ENCODE measurements at regions not wholly inside any gene's neighbourhood (a gene's known extent, or its start where the extent isn't known, plus 50 kb on each side); places are given as distances from the start of the nearest gene placed in this dataset.
"Not testable (repeated sequence)": the region's sequence is repeated elsewhere in the genome, so short reads cannot be mapped to it uniquely, and the experiment has no call there.

DNA sequence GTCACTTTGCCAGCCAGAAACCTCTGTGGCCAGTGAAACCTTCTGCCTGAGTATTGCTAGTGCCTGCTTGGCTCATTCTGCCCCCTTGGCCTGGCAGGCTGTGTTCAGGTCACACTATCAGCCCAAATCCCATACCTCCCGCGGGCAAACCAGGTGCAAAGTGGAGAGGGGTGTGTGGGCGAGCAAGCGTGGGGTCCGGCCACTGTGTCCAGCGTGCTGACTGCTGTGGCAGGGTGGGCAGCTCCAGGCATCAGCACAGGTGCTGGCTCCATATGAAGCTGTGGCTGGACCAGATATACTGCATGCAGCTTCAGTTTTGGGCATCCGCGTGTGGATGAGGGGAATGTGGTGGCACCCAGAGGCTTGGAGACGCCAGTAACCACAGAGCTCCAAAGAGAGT is 576.5 kb upstream of the EDIL3 start:
- no peak for DNase-seq

DNA sequence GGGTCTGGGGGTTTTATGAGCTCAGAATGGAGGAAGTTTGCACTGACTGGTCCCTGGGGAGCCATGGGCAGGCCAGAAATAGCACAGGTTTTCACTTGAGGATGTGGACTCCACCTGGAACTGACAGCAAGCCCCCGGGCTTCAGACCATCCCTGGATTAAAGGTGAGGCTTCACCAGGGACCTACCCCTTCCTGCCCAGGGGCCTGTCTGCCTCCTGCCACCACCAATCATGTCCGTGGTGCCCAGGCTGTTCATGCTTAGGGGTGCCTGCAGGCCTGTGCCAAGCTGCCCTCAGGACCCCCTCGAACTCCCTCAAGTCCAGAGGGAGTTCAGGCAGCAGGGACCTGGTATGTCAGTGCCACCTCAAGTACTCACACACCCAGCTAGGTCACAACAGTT is 577.2 kb upstream of the EDIL3 start:
- DNase-seq, result no peak

DNA sequence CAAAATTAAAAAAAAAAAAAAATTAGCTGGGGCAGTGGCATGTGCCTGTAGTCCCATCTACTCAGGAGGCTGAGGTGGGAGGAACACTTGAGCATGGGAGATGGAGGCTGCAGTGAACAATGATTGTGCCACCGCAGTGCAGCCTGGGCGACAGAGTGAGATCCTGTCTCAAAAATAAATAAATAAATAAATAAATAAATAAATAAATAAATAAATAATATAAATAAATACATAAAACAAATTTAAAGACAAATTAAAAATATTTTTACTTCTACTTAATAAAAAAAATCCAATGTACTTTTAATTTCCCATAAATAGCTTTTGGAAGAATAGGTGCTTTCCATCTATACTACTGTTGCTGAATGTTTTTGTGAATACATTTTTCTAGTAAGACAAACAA is 598.4 kb upstream of the EDIL3 start:
- no peak for DNase-seq

DNA sequence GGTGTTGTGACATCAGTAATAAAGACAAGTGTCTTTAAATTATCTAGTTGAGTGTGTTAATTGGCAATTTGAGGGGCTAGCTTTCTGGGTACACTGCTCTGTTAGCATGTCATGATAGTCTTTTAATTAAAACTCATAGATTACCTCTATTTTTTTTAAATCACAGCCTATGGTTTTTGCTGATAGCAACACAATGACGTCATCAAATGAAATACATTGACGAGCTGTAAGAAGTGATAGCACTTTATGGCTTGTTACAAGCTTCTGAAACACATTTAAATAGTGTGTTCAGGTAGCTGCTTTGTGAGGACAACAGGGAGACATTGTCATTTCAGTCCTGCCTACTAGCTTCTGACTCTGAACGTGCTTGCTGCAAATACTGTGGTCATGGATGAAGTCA is 600.5 kb upstream of the EDIL3 start:
- no peak for DNase-seq

DNA sequence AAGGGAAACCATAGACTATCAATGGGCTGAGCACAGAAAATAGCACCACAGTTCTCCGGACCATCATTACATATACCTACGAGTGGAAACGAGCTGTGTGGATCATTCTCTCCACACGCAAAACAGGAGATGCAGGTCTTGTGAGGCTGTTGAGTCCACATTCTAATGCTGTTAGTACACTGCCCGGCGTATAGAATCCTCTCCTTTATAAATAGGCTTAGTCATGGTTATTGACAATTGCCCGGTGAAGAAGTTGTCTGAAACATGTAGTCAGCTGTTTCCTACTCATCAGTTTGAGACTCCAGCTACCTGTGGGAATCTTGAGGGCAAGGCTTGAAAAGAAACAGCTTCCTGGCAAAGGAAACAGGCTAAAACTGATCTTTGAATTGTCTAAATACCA is 602.0 kb upstream of the EDIL3 start:
- no peak for DNase-seq

DNA sequence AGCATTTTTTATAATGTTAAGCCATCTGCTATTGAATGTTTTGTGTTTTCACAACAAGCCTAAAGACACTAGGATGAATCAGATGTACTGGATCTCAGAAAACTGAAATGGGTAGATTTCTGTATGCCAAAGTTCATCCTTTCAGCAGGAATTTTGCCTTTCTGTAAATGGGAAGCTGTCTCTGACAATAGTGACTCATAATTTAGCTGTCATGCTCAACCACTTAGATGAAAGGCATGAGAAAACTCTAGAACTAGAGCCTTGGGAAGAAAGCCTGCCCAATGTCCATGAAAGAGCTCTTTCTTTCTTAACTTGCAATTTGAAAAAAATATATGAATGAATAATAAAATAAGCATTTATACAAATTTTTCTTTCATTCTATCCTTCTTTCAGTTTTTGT is 616.0 kb upstream of the EDIL3 start:
- DNase-seq, result peak; percentile 5

DNA sequence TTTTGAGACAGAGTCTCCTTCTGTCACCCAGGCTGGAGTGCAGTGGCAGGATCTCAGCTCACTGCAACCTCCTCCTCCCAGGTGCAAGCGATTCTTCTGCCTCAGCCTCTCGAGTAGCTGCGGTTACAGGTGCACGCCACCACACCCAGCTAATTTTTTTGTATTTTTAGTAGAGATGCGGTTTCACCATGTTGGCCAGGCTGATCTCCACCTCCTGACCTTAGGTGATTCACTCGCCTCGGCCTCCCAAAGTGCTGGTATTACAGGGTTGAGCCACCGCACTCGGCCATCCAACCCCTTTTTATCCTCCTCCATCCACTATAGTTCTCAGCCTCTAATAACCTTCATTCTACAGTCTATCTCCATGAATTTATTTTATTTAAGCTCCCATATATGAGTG is 617.3 kb upstream of the EDIL3 start:
- DNase-seq, result not testable (repeated sequence)

DNA sequence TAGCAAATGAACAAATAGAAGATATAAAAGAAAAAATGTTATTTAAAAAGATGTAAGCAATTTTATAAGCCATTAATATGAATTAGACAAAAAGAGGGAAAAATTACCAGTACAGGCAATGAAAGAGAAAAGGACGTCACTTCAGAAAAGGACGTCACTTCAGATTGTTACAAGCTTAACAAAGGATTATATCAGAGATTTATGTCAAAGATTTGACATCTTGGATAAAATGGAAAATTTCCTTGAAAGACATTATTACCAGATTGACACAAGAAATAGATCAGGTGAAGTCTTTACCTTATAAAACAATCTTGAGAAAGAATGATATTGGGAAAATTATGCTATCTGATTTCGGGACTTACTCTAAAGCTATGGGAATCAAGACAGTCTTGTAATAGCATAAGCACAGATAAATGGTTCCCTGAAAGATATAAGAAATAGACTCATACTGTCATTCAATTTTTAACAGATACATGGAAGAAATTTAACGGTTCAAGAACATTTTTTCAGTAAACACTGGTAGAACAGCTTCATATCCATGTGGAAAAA is 625.4 kb upstream of the EDIL3 start:
- DNase-seq, result no peak

DNA sequence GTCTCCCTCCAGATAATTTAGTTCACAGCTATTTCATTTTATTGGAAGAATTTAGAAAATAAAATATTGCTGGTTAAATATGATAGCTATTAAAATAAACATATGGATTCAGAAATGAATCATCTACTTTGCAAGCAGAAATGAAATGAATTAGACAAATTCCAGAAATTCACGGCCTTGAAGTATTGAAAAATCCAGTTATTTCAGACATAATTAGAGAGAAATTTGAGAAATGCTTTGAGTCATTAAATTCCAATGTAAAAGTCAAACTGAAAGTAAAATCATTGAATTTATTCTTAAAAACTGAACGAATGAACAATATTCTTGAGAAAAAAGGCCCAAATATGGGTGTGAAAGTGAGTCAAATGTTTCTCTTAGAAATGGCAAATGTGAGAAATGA is 632.6 kb upstream of the EDIL3 start:
- DNase-seq, result no peak

DNA sequence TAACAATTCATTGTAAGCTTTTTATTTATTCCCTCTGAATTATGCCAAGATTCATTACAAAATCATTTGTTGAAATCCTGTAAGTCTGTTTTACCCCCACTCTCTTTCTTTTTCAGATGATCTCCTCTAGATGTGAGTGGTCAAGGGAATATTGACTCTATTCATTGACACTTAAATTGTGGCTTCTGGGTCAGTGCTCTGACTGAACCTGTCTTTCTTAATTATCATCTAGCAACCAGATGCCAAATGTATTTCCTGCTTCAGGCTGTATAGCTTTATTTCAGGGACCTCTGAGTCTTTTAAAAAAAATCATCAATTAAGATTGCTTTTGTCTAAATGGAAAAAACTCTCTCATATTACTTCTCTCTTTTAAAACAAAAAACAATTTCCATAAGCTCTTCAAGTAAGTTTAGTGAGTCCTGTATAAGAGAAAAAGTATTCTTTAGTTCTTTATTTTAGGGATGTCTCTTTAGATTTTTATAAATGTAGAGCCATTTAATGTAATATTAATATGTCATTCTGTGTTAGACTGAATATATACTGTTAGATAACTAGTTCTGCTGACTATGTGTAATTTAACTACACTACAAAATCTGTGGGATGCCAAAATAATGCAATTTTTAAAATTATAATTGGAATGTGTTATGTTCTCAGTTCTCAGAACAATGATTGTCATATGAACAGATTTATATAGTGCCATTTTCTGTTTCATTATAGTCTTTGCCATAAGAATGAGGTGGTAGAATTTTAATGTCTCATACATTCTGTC is 645.8 kb upstream of the EDIL3 start:
- no peak for DNase-seq

DNA sequence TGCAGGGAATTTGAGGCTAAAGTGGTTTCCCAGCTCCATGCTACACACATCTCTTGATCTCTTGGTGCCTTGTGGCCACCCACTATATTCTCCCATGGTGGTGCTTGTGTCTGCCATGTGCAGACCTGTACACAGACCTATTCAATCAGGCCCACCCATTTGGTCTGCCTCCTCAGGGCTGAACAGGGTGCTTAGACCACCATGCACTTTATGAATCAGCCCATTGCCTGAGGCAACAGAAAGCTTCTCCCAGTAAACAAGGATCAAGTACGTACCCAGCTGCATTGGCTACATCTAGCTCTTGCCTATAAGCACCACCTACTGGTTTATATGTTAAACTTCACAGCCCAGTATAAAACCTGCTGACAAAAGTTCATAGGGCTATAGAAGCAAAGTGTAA is 664.3 kb upstream of the EDIL3 start:
- DNase-seq, result peak; percentile 25

DNA sequence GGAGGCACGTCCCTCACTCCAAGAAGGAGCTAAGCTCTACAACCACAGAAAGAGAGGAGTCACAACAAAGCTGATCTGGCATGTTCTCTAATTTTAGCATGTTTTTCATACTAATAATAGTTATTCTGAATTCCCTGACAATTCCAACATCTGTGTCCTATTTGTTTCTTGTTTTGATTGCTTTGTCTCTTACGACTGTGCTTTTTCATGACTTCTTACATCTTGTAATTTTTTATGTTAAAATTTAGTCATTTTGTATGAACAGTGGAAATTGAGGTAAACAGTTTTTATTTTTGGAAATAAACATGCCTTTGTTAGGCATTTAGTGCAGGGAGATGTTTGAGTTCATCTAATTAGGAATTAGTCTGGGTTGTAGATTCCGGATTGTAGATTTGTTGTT is 668.1 kb upstream of the EDIL3 start:
- DNase-seq, result no peak

DNA sequence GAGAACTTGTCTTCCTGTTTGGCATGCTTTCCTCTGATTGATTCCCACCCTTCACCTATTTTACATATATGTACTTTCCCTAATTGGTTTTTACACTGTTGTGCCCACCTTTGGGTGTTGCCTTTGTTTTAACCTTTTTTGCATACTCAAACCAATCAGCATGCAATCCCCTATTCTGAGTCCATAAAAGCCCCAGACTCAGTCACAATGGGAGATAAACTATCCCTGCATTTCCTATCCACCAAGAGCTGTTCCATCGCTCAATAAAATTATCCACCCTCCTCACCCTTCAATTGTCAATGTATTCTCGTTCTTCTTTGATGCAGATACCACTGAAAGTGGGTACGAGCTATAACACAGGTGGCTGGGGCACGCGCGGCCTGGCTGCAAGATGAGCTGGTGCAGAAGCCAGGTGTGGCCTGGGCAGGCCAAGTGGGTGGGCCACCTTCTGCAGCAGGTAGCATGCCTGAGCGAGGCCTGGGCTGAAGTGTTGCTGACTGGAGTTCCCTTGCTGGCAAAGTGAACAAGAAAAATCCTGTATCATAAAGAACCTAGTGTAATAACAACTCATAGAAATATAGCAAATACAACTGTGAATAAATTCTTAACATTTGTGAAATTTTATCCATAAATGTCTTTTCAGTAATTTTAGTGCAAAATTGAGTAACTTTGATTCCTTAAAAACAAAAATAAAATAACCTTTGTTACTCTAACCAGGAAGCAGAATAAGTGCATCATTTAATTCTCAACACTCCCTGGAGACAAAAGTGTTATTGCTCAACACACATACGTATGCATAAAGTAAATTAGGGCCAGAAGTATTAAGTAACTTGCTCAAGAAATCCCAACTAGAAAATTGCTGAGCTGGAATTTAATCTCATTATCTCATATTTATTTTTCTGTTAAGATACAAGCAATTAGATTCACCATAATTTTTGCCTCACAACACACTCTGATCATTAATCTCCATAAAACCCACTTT is 685.3 kb upstream of the EDIL3 start:
- no peak for DNase-seq

DNA sequence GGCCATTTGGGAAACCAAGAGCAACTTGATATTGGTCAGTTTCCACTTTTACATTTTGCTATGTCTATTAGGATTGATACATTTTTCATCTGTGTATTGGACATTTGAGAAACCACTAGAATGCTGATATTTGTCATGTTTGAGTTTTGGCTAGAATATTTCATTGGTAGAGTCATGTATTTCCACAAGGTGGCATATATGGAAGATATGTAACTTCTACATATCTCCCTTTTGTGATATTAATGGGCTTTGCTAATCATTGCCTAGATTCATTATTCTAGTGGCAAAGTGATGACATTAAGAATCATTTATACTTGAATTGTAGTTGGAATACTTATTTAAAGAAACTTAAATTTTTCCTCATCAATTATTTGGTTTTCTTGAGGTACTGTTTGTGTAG is 692.9 kb upstream of the EDIL3 start:
- no peak for DNase-seq

DNA sequence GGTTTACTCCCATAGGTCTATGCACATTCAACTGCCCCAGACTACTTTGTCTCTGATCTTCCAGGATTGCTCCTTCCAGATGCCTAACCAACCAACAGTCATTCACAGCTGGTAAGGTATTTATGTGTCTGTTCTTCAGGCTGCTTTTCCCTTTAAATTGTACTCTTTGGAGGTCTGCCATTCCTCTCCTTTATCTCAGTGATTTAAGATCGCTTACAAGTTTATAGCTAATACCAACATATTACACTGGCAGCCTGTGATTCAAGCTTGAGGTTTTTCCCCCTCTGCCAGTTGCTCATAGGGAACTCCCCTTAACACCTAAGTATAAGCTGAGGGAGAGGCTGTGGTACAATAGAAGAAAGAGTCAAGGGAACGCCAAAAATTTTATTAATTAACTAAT is 711.7 kb upstream of the EDIL3 start:
- DNase-seq, result no peak

DNA sequence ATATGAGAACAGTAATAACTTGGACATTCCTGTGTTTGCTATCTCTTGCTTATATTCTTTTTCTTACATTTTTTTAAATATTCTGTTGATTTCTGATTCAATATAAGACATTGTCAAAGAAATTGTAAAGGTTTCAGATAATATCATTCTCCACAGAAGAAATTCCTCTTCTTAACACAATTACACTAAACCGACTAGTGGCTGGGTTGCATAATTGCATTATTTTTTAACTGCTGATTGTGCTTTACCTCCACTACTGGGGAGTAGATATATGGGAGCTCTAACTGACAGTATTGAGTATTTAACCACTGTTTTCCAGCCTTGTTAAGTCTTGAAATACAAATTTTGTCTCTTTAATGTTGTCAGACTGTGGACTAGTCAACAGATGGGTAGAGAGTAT is 723.8 kb upstream of the EDIL3 start:
- no peak for DNase-seq

DNA sequence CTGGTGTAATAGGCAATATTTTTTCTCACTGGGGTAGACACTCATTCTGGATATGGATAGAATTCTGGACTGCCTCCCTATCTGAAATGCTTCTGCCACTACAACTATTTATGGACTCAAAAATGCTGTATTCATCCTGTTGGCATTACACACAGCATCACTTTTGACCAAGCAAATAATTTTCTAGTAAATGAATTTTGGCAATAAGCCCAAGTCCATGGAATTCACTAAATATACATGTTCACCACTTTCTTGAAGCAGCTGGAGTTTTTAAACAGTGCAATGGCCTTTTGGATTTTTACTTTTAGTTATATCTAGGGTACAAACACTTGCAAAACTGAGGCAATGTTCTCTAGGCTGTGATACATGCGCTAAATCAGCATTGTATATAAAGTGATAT is 724.9 kb upstream of the EDIL3 start:
- DNase-seq, result no peak

DNA sequence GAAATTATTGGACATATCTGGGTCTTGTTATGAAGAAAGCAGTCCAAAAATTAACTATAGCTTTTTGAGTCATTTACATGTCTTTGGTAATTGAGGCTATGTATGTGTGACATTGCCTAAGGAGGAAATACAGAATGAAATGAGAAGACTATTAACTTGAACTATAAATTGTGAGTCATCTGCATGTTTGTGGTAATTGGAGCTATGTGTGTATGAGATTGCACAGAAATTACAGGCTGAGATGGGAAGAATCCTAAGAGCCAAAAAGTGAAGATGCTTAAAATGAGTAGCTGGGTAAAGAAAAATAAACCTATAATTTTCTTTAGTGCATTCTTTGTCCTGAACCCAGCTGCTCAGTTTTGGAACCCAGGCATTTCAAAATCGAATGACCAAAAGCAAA is 747.6 kb upstream of the EDIL3 start:
- no peak for DNase-seq

DNA sequence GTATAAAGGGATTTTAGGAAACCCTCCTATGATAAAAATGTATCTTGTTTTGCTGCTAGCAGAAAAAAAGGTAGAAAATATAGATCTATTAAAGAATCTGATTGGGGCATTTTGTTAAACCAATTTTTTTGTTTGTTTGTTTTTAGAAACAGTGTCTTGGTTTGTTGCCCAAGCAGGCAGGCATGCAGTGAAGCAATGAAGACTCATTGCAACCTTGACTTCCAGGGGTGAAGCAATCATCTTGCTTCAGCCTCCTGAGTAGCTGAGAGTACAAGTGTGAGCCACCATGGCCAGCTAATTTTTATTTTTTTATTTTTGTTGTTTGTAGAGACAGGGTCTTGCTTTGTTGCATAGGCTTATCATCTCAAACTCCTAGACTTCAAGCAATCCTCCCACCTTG is 755.8 kb upstream of the EDIL3 start:
- no peak for DNase-seq

DNA sequence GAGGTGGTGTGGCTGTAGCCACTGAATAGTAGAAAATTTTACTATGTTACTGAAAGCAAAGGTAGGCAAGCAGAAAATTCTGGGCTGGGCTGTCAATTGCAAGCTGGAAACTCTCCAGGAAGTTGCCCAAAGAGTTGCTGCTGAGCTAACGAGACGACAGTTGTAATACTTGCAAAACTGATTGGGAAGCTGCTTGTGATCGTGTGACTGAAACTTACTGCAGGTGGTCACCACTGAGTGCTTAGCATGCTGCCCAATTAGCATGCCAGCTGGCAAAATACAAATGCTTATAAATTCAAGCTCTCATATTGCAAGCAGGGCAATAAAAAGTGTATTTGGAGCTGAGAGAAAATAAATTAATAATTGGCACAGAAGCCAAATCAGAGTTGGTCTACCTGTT is 758.5 kb upstream of the EDIL3 start:
- DNase-seq, result no peak

DNA sequence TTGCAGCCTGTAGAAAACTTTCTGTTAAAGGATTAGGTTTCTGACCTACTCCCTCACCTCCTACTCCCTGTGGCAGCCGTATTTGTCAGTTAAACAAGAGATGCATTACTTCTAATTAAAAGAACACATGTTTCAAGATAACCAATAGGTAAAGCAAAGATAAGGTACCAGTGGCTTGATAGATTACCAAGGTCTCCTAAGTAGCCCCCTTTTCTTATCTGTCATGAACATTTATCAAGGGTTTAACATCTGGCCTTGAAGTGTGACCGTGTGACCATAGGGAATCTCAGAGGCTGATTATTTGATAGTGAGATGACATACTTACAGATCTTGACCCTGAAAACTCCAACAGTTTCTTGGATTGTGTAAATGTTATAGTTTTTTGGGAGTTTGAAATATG is 764.0 kb upstream of the EDIL3 start:
- no peak for DNase-seq

DNA sequence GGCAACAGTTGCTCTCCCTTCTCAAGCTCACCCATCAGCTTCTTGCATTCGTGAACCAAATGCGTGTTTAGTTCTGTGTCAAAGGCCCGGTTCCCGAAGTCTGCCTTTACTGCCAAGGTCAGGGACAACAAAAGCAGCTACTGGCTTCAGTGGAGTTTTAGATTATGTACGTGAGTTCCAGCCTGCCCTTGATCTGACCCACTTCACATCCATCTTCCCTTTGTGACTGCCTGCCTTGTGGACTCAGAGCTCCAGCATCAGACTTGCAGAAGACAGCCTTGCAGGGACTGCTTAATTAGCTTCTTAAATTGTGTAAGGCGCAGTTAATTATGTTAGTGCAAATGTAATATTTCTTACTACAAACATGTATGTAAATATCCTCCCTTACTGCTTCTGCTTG is 774.7 kb upstream of the EDIL3 start:
- DNase-seq, result no peak

DNA sequence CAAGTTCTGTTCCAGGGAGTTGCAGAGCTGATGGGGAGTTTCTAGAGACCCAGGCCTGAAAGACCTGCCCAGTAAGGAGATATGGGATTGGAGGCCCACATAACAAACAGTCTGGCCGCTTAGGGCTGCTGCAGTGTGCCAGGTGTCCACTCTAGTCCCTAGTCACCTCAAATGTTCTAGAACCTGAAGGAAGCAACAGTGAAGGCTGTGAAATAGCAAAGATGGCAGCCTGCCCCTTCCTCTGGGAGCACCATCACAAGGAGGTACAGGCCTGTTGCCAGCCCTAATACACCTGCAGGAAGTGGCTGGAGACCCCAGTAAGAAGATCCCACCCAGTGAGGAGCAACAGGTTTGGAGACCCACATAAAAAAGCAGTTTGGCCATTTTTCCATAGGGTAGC is 783.8 kb upstream of the EDIL3 start:
- no peak for DNase-seq

DNA sequence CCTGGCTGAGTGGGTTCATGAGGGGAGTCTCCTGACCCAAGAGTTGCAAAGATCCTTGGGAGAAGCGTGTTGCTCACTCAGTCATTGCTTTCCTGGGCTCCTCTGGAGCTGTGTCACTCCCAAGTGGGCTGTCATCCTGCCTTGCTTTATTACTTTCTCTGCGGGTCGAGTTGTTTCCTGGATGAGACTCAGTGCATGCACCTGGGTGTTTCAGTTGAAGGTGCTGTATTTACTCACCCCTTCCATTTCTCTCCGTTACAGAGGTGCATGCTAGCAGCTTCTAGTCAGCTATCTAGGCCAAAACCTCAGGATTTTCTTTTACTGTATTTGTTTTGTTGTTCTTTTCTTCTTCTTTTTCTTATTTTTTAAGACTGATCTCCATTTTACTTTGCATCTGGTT is 785.5 kb upstream of the EDIL3 start:
- DNase-seq, result no peak
